ENCODE measurements at regions not wholly inside any gene's neighbourhood (a gene's known extent, or its start where the extent isn't known, plus 50 kb on each side); places are given as distances from the start of the nearest gene placed in this dataset.

GRCh38 chr2:84165256-84165655, 293.8 kb downstream of the SUCLG1 start:
- TF ChIP-seq CTCF (conservative IDR thresholded peaks at IDR 0.05; ENCODE audit: low read depth, low read length) = no peak
- no peak for TF ChIP-seq EZH2 (IDR thresholded peaks at IDR 0.05; ENCODE audit: borderline replicate concordance, low read depth, low read length, poor library complexity, severe bottlenecking)

Measured in A673 (cell line).